Upper lobe of right lung (tissue), 1 donor: ENCODE measurements at regions not wholly inside any gene's neighbourhood (a gene's known extent, or its start where the extent isn't known, plus 50 kb on each side); places are given as distances from the start of the nearest gene placed in this dataset.
A peak's percentile ranks its signal among the peaks of the same experiment; 100 is the strongest.

Source experiments
- ATAC-seq: fragments of 200-7000 bp; cut with Tn5 transposase; one replicate; pipeline ENCODE4 v1.9.1; 2020; ENCODE audit warnings: mild to moderate bottlenecking, moderate library complexity
- DNase-seq: peaks from one replicate; pipeline ENCODE4 v3.0.0-alpha.2; 2020
- H3K27ac ChIP-seq: fragments of 200-600 bp; one replicate; pipeline ENCODE4 v1.8.0; 2022
- H3K27me3 ChIP-seq: fragments of 200-600 bp; one replicate; pipeline ENCODE4 v1.8.0; 2022; ENCODE audit warnings: mild to moderate bottlenecking
- H3K36me3 ChIP-seq: fragments of 200-600 bp; one replicate; pipeline ENCODE4 v1.8.0; 2022
- H3K4me1 ChIP-seq: fragments of 200-600 bp; one replicate; pipeline ENCODE4 v1.8.0; 2022
- H3K4me3 ChIP-seq: fragments of 200-600 bp; one replicate; pipeline ENCODE4 v1.8.0; 2022; ENCODE audit warnings: mild to moderate bottlenecking
- H3K9me3 ChIP-seq: fragments of 200-600 bp; one replicate; pipeline ENCODE4 v1.8.0; 2022
- CTCF ChIP-seq: fragments of 200-600 bp; IDR thresholded peaks from one replicate; pipeline ENCODE4 v1.8.0; 2022; ENCODE audit warnings: antibody characterized with exemption
- intact Hi-C: fragments of 100-400 bp; cut with DNase I; formaldehyde crosslinking; loops from one replicate; pipeline ENCODE4 v1.11.0; 2022
- donor health status: DM: no; HTN: yes; CAD: no; lungs with severe emphysema.

- Histone ChIP-seq H3K4me1 (peaks cover 10% of the 10 kb centered on the region), H3K36me3 (no peaks in the 10 kb centered on the region), H3K27me3 (no peaks in the 10 kb centered on the region), H3K9me3 (no peaks in the 10 kb centered on the region), H3K4me3 (peak overlapping the region; percentile 58), H3K27ac (peak overlapping the region; percentile 53)
- peak; percentile 78 for DNase-seq
- ATAC-seq, result peak; percentile 70
- intact Hi-C loops, result no loop called here
- TF ChIP-seq CTCF, result no peak
Observed at GRCh38 chr7:140230861-140231770, 54.3 kb upstream of the KDM7A start.

- no peaks in the 10 kb centered on the region for H3K27me3 ChIP-seq
- intact Hi-C loops, result no loop called here
- no peaks in the 10 kb centered on the region for H3K9me3 ChIP-seq
- ATAC-seq, result peak; percentile 70
- peak; percentile 78 for DNase-seq
- peak overlapping the region; percentile 53 for H3K27ac ChIP-seq
- H3K4me1 ChIP-seq, result peaks cover 10% of the 10 kb centered on the region
- H3K4me3 ChIP-seq, result peak overlapping the region; percentile 58
- TF ChIP-seq CTCF, result no peak
- H3K36me3 ChIP-seq, result no peaks in the 10 kb centered on the region
Observed at GRCh38 chr7:140230516-140230860, 53.7 kb upstream of the KDM7A start.

- no peaks in the 10 kb centered on the region for H3K36me3 ChIP-seq
- ATAC-seq (peak; percentile 33), DNase-seq (no peak)
- no peaks in the 10 kb centered on the region for H3K27me3 ChIP-seq
- intact Hi-C loops, result no loop called here
- no peaks in the 10 kb centered on the region for H3K9me3 ChIP-seq
- H3K27ac ChIP-seq, result peak overlapping the region; percentile 34
- H3K4me3 ChIP-seq, result peak overlapping the region; percentile 58
- H3K4me1 ChIP-seq, result peaks cover 10% of the 10 kb centered on the region
- TF ChIP-seq CTCF, result no peak
Observed at GRCh38 chr7:140229591-140230515, 53.1 kb upstream of the KDM7A start.

GRCh38 chr7:140229101-140229525 is 52.3 kb upstream of the KDM7A start:
- no peak for TF ChIP-seq CTCF
- Histone ChIP-seq H3K27me3 (no peaks in the 10 kb centered on the region), H3K36me3 (no peaks in the 10 kb centered on the region), H3K9me3 (no peaks in the 10 kb centered on the region), H3K27ac (peak overlapping the region; percentile 34), H3K4me3 (no peak overlapping the region), H3K4me1 (peaks cover 10% of the 10 kb centered on the region)
- DNase-seq, result no peak
- intact Hi-C loops, result no loop called here
- ATAC-seq, result no peak
